Immature natural killer cell (primary cell): ENCODE measurements at regions not wholly inside any gene's neighbourhood (a gene's known extent, or its start where the extent isn't known, plus 50 kb on each side); places are given as distances from the start of the nearest gene placed in this dataset.
A peak's percentile ranks its signal among the peaks of the same experiment; 100 is the strongest.
"Not testable (repeated sequence)": the region's sequence is repeated elsewhere in the genome, so short reads cannot be mapped to it uniquely, and the experiment has no call there.

Experiments used
- DNase-seq, 3 donors: peaks; one replicate each; pipeline ENCODE4 v3.0.0; 2022; ENCODE audit warnings: mixed read lengths in 1 of 3
- H3K27ac Mint-ChIP-seq, 6 donors: one replicate each; pipeline ENCODE4 v1.8.0; 2020; ENCODE audit warnings: mixed read lengths in 6 of 6, mild to moderate bottlenecking in 5 of 6, inconsistent platforms in 4 of 6, moderate library complexity in 3 of 6
- H3K27me3 Mint-ChIP-seq, 3 donors: one replicate each; pipeline ENCODE4 v1.8.0; 2020 to 2021; ENCODE audit warnings: low read depth in 3 of 3, mild to moderate bottlenecking in 3 of 3, mixed read lengths in 3 of 3, moderate library complexity in 3 of 3, inconsistent platforms in 1 of 3
- H3K36me3 Mint-ChIP-seq, 3 donors: one replicate each; pipeline ENCODE4 v1.8.0; 2020; ENCODE audit warnings: mixed read lengths in 3 of 3, inconsistent platforms in 2 of 3, mild to moderate bottlenecking in 2 of 3
- H3K4me1 Mint-ChIP-seq, 2 donors: one replicate each; pipeline ENCODE4 v1.8.0; 2020; ENCODE audit warnings: inconsistent platforms in 2 of 2, mild to moderate bottlenecking in 2 of 2, mixed read lengths in 2 of 2, moderate library complexity in 1 of 2
- H3K4me3 Mint-ChIP-seq, 5 donors: one replicate each; pipeline ENCODE4 v1.8.0; 2020; ENCODE audit warnings: mild to moderate bottlenecking in 5 of 5, mixed read lengths in 5 of 5, inconsistent platforms in 3 of 5, moderate library complexity in 3 of 5
- H3K9me3 Mint-ChIP-seq, 6 donors: one replicate each; pipeline ENCODE4 v1.8.0; 2020; ENCODE audit warnings: mild to moderate bottlenecking in 6 of 6, mixed read lengths in 6 of 6, inconsistent platforms in 4 of 6, moderate library complexity in 3 of 6

GRCh38 chr16:29311461-29312344 is 94.8 kb downstream of the NPIPB11 start:
- H3K27me3 Mint-ChIP-seq, result peaks cover 6 to 15% (median 12%) of the 10 kb centered on the region in 3 donors
- peaks cover 23 to 29% of the 10 kb centered on the region in 2 donors for H3K4me1 Mint-ChIP-seq
- no peaks in the 10 kb centered on the region for H3K9me3 Mint-ChIP-seq
- no peak overlapping the region for H3K4me3 Mint-ChIP-seq
- peak overlapping the region in 2 of 6 donors; percentile 45 for H3K27ac Mint-ChIP-seq
- no peak for DNase-seq
- peaks cover 0 to 11% (median 0%) of the 10 kb centered on the region in 3 donors for H3K36me3 Mint-ChIP-seq

GRCh38 chr16:29310852-29311314 is 95.6 kb downstream of the NPIPB11 start:
- H3K27ac Mint-ChIP-seq, result peak overlapping the region in 4 of 6 donors; percentile 53 to 81 (median 59)
- no peaks in the 10 kb centered on the region for H3K9me3 Mint-ChIP-seq
- H3K27me3 Mint-ChIP-seq, result peaks cover 6 to 15% (median 12%) of the 10 kb centered on the region in 3 donors
- H3K4me3 Mint-ChIP-seq, result no peak overlapping the region
- peaks cover 0 to 11% (median 0%) of the 10 kb centered on the region in 3 donors for H3K36me3 Mint-ChIP-seq
- DNase-seq, result no peak
- peaks cover 32 to 38% of the 10 kb centered on the region in 2 donors for H3K4me1 Mint-ChIP-seq

GRCh38 chr16:29310243-29310642 is 96.3 kb downstream of the NPIPB11 start:
- H3K36me3 Mint-ChIP-seq, DNase-seq, H3K9me3 Mint-ChIP-seq, H3K4me3 Mint-ChIP-seq: not testable (repeated sequence)
- peaks cover 35 to 38% of the 10 kb centered on the region in 2 donors for H3K4me1 Mint-ChIP-seq
- peaks cover 6 to 15% (median 12%) of the 10 kb centered on the region in 3 donors for H3K27me3 Mint-ChIP-seq
- peak overlapping the region in 5 of 6 donors; percentile 53 to 81 (median 65) for H3K27ac Mint-ChIP-seq

- H3K4me3 Mint-ChIP-seq, result peak overlapping the region in 1 of 5 donors; percentile 9
- H3K27ac Mint-ChIP-seq, result peak overlapping the region in 5 of 6 donors; percentile 22 to 98 (median 65)
- H3K27me3 Mint-ChIP-seq, result peaks cover 6 to 15% (median 12%) of the 10 kb centered on the region in 3 donors
- DNase-seq, H3K36me3 Mint-ChIP-seq, H3K9me3 Mint-ChIP-seq: not testable (repeated sequence)
- peaks cover 35 to 38% of the 10 kb centered on the region in 2 donors for H3K4me1 Mint-ChIP-seq
These were observed 96.9 kb downstream of the NPIPB11 start for GRCh38 chr16:29309601-29310000.

GRCh38 chr16:29308644-29309546 is 97.6 kb downstream of the NPIPB11 start:
- H3K9me3 Mint-ChIP-seq, result no peaks in the 10 kb centered on the region
- peaks cover 2 to 8% (median 3%) of the 10 kb centered on the region in 3 donors for H3K36me3 Mint-ChIP-seq
- H3K27ac Mint-ChIP-seq, result peak overlapping the region; percentile 94 to 99 (median 98)
- H3K4me1 Mint-ChIP-seq, result peaks cover 35 to 41% of the 10 kb centered on the region in 2 donors
- peaks cover 6 to 15% (median 12%) of the 10 kb centered on the region in 3 donors for H3K27me3 Mint-ChIP-seq
- DNase-seq, result no peak
- H3K4me3 Mint-ChIP-seq, result peak overlapping the region in 3 of 5 donors; percentile 81 to 84 (median 84)

GRCh38 chr16:29307598-29308507 is 98.7 kb downstream of the NPIPB11 start:
- no peaks in the 10 kb centered on the region for H3K9me3 Mint-ChIP-seq

GRCh38 chr16:29306943-29307597 is 99.4 kb downstream of the NPIPB11 start:
- Mint-ChIP-seq H3K4me3 (peak overlapping the region; percentile 74 to 84 (median 81)), H3K36me3 (peaks cover 3 to 5% (median 5%) of the 10 kb centered on the region in 3 donors), H3K27ac (peak overlapping the region; percentile 94 to 99 (median 98)), H3K4me1 (peaks cover 35 to 43% of the 10 kb centered on the region in 2 donors), H3K27me3 (peaks cover 8 to 15% (median 12%) of the 10 kb centered on the region in 3 donors), H3K9me3 (no peaks in the 10 kb centered on the region)
- DNase-seq, result peak; percentile 51 to 66 (median 65)

More at GRCh38 chr16:29307598-29308507, 98.7 kb downstream of the NPIPB11 start:
- H3K27me3 Mint-ChIP-seq, result peaks cover 6 to 15% (median 12%) of the 10 kb centered on the region in 3 donors
- peak; percentile 70 to 82 (median 77) for DNase-seq
- H3K4me1 Mint-ChIP-seq, result peaks cover 35 to 42% of the 10 kb centered on the region in 2 donors
- peak overlapping the region; percentile 94 to 99 (median 98) for H3K27ac Mint-ChIP-seq
- H3K36me3 Mint-ChIP-seq, result peaks cover 3 to 5% (median 5%) of the 10 kb centered on the region in 3 donors
- H3K4me3 Mint-ChIP-seq, result peak overlapping the region; percentile 74 to 84 (median 81)

GRCh38 chr16:29306201-29306600 is 100.3 kb downstream of the NPIPB11 start:
- peak overlapping the region in 4 of 5 donors; percentile 50 to 84 (median 79) for H3K4me3 Mint-ChIP-seq
- H3K27ac Mint-ChIP-seq, result peak overlapping the region; percentile 94 to 99 (median 98)

GRCh38 chr16:29305018-29305417 is 101.5 kb downstream of the NPIPB11 start:
- DNase-seq, H3K4me3 Mint-ChIP-seq, H3K36me3 Mint-ChIP-seq, H3K9me3 Mint-ChIP-seq: not testable (repeated sequence)
- H3K27me3 Mint-ChIP-seq, result peaks cover 5 to 13% (median 12%) of the 10 kb centered on the region in 3 donors
- peaks cover 45 to 52% of the 10 kb centered on the region in 2 donors for H3K4me1 Mint-ChIP-seq
- H3K27ac Mint-ChIP-seq, result peak overlapping the region in 2 of 6 donors; percentile 51 to 57

More at GRCh38 chr16:29306201-29306600, 100.3 kb downstream of the NPIPB11 start:
- DNase-seq, result no peak
- H3K9me3 Mint-ChIP-seq, result no peaks in the 10 kb centered on the region
- peaks cover 35 to 43% of the 10 kb centered on the region in 2 donors for H3K4me1 Mint-ChIP-seq
- peaks cover 3 to 5% (median 5%) of the 10 kb centered on the region in 3 donors for H3K36me3 Mint-ChIP-seq
- H3K27me3 Mint-ChIP-seq, result peaks cover 6 to 15% (median 12%) of the 10 kb centered on the region in 3 donors

- H3K4me3 Mint-ChIP-seq, result no peak overlapping the region
- peak overlapping the region in 5 of 6 donors; percentile 28 to 75 (median 70) for H3K27ac Mint-ChIP-seq
- H3K36me3 Mint-ChIP-seq, result peaks cover 3 to 5% (median 5%) of the 10 kb centered on the region in 3 donors
- H3K27me3 Mint-ChIP-seq, result peaks cover 5 to 13% (median 12%) of the 10 kb centered on the region in 3 donors
- H3K9me3 Mint-ChIP-seq, result no peaks in the 10 kb centered on the region
- DNase-seq, result no peak
- H3K4me1 Mint-ChIP-seq, result peaks cover 53 to 57% of the 10 kb centered on the region in 2 donors
These were observed 102.3 kb downstream of the NPIPB11 start for GRCh38 chr16:29304251-29304650.

GRCh38 chr16:29303520-29303919 is 103.0 kb downstream of the NPIPB11 start:
- no peaks in the 10 kb centered on the region for H3K9me3 Mint-ChIP-seq
- peak overlapping the region in 1 of 6 donors; percentile 28 for H3K27ac Mint-ChIP-seq
- DNase-seq, result no peak
- H3K4me1 Mint-ChIP-seq, result peaks cover 50 to 53% of the 10 kb centered on the region in 2 donors
- H3K27me3 Mint-ChIP-seq, result peaks cover 8 to 10% (median 10%) of the 10 kb centered on the region in 3 donors
- H3K36me3 Mint-ChIP-seq, result peaks cover 3 to 5% (median 5%) of the 10 kb centered on the region in 3 donors
- H3K4me3 Mint-ChIP-seq, result no peak overlapping the region

GRCh38 chr16:29302976-29303375 is 103.5 kb downstream of the NPIPB11 start:
- no peak for DNase-seq
- peaks cover 3 to 5% (median 5%) of the 10 kb centered on the region in 3 donors for H3K36me3 Mint-ChIP-seq
- H3K4me3 Mint-ChIP-seq, result no peak overlapping the region
- H3K9me3 Mint-ChIP-seq, result no peaks in the 10 kb centered on the region
- peaks cover 45 to 48% of the 10 kb centered on the region in 2 donors for H3K4me1 Mint-ChIP-seq
- H3K27me3 Mint-ChIP-seq, result peaks cover 5 to 9% (median 9%) of the 10 kb centered on the region in 3 donors
- no peak overlapping the region for H3K27ac Mint-ChIP-seq
